ENCODE measurements at regions not wholly inside any gene's neighbourhood (a gene's known extent, or its start where the extent isn't known, plus 50 kb on each side); places are given as distances from the start of the nearest gene placed in this dataset.

DNA sequence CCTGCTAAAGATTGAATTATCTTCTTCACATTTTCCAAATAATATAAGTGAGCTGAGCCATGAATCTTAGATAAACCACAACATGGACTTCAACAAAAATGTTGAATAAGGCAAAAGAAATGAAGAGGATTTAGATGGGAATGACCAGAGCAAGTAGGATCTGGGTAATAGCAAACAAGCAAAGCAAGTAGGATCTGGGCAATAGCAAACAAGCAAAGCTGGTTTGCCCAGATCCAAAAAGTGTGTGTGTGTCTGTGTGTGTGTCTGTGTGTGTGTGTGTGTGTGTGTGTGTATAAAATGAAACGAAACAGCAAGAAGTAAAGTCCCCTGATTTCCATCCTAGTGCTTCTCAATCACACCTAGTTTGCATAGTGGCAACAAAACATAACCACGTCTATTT is 549.1 kb downstream of the RERGL start:
- DNase-seq (ENCODE audit: low read depth), result no peak

DNA sequence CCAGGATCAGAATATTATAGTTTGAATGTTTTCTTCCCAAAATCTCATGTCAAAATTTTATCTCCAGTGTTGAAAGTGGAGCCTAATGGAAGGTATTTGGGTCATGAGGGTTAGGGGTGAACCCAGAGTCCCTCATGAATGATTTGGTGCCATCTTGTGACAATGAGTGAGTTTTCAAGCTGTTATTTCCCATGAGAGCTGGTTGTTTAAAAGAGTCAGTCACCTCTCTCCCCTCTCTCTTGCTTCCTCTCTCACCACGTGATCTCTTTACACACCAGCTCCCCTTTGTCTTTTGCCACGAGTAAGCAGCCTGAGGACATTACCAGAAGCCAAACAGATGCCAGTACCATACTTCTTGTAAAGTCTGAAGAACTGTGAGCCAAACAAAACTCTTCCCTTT is 561.6 kb downstream of the RERGL start:
- DNase-seq (ENCODE audit: low read depth), result no peak

DNA sequence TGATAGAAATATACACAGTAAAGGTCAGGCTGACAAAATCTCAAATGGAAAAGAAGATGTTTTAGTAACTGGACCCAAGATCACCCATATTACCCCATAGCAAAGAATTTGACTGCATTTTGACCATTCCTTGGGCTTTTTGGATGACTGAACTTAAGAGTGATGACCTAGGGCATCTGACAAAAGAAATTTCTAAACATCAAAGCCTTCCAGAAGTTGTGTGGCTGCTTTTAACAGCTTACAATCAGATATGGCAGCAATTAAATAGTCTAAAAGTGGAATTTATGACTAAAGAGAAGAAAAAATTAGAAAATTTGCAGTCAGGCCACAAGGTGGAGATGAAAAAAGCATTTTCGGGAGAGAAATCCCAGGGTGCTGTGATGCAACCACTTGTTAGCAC is 563.0 kb downstream of the RERGL start:
- DNase-seq (ENCODE audit: low read depth), result no peak

DNA sequence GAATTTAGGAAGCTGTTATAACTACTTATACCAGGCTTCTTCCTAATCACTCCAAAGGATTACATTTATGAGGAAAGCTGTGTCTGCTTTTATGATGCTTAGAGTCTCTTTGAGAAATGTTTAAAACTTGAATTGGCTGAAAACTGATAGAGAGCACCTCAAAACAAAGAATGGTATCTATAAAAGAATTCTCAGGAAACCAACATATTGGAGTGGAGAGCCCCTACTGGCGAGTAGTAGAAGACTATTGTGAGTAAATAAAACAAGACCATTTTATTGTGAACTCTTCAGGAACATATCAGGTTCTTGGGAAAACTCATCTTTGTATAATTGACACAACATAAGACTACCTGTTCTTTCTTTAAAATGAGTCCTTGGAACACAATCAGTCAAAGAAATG is 578.6 kb downstream of the RERGL start:
- DNase-seq (ENCODE audit: low read depth), result no peak

DNA sequence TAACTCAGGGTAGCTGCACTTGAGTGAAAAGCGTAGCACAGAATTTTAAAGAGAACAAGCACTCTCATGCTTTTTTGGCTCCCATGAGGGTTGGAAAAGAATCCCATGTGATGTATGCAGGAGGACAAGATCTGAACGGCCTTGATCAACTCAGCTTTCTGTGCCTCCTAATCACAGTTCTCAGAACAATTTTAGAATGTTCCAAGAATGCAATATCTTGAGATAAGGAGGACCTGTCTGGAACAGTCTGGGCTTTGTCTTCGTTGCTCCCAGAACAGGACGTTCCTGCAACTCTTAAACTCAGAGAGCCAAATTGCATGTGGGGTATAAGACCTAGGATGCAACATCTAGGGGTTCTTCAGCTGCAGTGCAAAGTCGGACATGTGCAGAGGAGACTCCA is 582.7 kb downstream of the RERGL start:
- no peak for DNase-seq (ENCODE audit: low read depth)

DNA sequence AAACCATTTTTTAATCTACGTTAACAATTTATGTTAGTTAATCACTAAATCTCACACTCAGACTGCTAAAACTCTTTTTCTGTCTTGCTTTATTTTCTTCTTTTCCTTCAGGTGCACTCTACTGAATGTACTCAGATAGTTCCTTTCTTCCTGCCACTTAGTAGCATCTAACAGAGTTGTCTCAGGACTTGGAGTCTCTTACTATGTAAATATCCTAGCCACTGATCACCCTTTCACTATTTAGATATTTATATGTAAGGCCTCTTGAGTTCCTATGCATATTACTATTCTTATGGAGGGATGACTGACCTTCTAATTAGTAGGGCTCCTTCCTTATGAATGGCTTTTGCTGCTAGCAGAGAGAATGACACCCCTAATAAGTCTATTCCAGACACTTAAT is 586.3 kb downstream of the RERGL start:
- no peak for DNase-seq (ENCODE audit: low read depth)

DNA sequence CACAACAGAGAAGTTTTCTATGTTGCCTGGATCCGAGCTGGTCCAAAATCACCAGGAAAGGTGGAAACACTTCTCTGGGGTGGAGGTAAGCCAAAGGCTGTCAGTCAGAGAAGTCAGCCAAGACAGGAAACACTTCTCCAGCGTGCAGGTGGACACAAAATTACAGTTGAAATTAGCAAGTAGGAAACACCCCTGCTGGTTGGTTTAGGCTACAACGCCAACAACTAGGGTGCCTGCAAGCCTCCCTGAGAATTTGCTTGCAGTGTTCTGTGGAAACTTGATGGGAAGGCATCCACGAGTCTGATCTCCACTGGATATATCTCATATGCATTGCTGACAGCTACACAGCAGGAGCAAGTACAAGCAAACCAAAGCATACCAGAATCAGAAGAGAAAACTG is 600.5 kb downstream of the RERGL start:
- no peak for DNase-seq (ENCODE audit: low read depth)

DNA sequence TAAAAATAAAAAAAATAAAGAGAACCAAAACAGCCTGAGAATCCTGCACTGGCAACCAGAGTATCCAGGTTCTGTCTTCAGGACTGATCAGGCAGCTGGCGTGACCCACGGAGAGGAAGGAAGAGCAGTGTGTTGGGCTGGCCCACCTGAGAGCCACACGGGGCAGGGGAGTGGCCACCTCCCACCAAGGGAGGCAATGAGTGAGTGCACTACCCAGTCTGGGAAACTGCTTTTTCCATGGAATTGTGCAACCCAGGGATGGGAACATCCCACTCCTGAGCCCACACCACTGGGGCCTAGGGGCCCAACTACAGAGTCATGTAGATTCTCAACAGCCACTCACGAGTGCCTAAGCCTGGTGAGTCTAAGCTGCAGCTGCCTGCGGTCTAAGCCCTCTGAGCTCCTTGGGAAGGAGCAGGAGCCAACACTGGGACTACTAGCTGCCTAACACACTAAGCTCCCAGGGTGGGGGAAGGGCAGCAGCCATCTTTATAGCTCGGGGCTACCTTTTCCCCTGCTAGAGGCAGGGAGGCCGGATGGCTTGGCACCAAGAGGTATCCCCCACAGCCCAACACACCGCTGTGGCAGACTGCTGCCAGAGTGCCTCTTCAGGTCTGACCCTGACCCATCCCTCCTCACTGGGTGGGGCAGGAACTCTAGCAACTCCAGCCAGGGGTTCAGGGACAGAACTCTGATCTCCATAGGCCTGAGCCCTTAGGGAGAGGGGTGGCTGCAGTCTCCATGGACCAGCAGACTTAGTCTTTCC is 610.9 kb downstream of the RERGL start:
- no peak for DNase-seq (ENCODE audit: low read depth)

DNA sequence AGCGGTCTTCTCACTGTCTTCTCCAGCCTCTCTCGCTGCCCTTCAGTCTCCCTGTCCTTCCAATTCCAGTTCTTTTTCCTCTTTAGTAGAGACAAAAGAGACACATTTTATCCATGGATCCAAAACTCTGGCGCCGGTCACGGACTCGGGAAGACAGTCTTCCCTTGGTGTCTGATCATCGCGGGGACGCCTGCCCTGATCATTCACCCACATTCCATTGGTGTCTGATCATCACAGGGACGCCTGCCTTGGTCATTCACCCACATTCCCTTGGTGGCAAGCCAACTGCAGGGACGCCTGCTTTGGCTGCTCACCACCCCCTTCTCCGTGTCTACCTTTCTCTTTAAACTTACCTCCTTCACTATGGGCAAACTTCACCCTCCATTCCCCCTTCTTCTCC is 619.5 kb downstream of the RERGL start:
- no peak for DNase-seq (ENCODE audit: low read depth)

DNA sequence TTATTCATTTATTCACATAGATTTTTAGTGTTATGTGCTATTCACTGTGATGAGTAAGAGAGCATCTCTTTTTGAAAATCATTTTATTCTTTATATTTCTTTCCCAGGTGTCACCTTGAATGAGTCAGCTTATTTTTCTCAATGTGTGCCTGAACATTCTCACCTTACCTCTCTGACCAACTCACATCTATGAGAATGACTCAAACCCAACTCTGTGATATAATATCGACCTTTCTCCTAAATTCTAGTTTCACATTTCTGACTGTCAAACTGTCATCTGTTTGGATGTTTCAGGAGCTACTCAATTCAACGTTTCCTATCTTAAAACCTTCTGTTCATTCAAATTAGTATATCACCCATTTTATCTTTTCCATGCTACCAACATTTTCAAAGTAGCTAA is 630.8 kb downstream of the RERGL start:
- DNase-seq (ENCODE audit: low read depth), result no peak

DNA sequence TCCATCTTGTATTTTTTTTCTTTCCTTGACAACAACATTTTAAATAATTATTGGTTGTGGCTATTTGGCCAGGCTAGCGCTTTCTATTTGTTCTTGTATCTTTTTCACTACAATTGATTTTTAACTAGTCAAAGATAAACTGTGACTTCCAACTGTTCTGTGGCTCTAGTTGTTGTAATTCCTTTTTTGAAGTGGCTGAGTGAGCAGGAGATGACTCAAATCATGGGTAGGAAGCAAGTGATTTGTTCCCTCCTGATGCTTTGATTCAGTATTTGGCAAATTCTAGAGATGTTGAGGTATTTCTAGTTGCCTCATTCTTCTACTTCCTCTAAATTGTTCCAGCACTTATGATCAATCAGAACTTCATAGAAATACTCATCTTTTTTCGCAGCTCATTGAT is 633.5 kb downstream of the RERGL start:
- no peak for DNase-seq (ENCODE audit: low read depth)

DNA sequence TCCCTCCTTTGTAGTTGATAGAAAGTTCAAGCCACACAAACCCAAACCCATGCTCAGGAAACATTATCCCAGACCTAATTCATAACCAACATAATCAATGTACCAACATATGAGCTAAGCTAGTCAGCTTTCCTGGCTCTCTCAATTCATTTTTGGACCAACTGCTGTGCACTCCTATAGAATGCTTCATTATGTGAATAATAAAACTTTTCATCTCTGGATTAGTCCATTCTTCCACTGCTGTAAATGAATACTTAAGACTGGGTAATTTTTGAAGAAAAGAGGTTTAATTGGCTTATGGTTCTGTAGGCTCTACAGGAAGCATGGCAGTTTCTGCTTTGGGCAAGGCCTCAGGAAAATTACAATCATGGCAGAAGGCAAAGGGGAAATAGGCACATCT is 651.9 kb downstream of the RERGL start:
- no peak for DNase-seq (ENCODE audit: low read depth)

DNA sequence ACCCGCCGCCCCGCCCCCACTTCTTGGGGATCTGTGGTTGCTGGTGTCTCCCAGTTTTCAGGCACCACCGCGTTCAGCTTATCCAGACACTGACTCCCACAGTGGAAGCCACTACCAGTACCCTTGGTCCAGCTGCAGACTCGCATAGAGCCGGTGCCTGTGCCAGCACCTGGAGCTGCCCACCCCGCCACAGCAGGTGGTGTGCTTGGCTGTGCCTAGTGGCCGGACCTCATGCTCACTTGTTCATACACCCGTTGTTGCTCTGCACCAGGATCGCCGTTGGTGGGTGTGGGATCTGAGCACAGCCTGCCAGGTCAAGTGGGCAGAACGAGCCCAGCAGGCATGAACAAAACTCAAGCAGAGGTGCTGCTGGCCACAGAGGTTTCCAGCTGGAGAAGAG is 673.2 kb downstream of the RERGL start:
- DNase-seq (ENCODE audit: low read depth), result no peak

DNA sequence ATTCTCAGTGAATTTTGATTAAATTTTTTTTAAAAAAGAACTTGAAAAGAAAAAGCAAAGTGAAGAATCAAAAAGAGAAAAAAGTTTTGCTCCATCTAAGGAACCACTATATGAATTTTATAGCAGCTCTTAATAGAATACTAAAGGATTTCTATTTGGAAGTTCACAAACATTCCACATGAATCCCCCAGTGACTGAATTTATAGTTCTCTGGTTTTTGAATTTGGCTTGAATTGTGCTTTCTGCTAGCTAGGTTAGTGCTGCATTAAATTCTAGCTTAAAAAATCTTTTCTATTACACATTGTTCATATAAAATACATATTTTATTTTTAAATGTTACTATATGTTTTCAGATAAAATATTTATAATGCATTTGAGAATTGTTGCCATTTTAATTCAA is 675.4 kb downstream of the RERGL start:
- DNase-seq (ENCODE audit: low read depth), result no peak

DNA sequence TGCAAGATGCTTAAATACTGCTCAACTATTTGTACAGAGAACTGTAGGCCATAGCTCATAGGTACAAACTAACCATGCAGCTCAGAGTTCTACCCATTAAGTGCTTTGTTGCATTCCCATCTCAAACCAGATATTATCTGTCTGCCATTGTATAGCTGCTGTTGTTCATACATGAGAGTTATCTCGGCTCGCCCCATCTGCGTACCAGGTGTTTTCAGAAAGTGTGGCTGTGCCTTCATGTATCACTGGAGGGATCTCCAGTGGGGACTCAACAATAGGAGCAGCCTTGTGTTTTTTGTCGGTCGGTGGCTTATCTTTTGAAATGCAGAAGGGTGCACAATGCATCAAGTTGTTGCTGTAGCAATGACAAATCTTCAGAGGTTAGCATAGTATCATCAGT is 678.3 kb downstream of the RERGL start:
- DNase-seq (ENCODE audit: low read depth), result no peak

DNA sequence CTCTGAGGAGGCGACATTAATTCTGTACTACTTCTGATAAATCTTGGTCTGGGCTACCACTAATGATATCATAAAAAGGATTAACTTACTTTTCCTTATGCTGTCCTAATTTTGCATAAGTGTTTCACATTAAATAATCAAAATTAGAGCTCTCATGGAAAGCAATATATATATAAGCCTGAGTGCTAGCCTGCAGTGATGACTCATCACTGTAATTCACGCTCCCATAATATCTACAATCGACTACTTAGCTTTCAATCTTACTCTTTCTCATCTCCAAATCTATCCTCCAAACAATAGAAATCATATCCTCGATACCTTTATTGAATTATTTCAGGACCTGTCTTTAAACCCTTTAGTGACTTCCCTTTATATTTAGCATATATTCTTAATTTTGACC is 701.3 kb downstream of the RERGL start:
- DNase-seq (ENCODE audit: low read depth), result no peak

DNA sequence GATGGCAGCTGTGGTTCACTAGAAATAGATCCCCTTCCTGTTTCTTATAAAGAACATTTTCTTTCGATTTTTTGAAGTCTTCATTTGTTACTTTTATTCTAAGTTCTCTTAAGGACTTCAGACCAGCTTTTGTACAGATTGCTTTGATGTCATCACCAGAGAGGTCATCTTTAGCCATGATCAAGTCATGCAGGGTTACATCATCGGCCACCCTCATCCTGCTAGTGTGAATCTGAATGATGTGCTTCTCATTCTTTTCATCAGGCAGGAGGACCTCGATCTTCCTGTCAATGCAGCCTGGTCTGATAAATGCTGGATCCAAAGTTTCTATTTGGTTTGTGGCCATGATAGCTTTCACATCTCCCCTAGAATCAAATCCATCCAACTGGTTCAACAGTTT is 706.7 kb downstream of the RERGL start:
- DNase-seq (ENCODE audit: low read depth), result no peak

DNA sequence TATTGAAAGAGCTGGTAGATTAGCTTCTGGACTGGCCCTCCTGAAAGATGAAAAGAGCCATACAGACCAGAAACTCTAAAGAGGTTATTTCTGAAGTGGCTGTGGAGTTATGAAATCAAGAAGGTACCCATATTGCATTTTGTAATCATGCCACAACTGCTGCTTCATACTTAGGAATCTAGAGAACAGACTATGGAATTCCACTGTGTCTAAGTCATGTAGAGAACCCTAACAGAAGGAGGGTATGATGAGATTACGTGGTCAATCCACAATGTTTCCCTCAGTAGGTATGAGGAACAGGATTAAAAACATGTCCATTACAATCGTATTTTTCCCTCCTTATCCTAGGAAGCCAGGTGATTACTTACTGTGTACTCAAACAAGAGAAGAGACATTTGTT is 708.8 kb downstream of the RERGL start:
- DNase-seq (ENCODE audit: low read depth), result no peak

DNA sequence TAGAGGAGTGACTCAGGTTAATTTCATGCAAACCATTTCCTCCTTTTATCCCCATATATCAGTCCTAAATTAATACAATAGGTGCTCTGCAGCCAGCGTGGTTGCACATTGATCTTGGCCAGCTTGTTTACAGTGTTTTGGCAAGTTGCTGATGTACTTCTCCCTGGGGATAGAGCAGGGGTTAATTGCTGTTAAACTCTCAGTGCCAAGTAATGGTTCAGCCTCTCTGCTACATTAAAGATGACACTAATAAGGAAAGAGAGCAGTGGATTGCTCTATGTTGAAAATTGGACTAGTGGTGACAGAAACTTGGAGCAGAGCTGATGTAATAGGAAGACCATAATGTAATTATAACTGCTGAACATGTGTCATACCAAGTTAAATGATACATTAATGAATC is 717.5 kb downstream of the RERGL start:
- no peak for DNase-seq (ENCODE audit: low read depth)

DNA sequence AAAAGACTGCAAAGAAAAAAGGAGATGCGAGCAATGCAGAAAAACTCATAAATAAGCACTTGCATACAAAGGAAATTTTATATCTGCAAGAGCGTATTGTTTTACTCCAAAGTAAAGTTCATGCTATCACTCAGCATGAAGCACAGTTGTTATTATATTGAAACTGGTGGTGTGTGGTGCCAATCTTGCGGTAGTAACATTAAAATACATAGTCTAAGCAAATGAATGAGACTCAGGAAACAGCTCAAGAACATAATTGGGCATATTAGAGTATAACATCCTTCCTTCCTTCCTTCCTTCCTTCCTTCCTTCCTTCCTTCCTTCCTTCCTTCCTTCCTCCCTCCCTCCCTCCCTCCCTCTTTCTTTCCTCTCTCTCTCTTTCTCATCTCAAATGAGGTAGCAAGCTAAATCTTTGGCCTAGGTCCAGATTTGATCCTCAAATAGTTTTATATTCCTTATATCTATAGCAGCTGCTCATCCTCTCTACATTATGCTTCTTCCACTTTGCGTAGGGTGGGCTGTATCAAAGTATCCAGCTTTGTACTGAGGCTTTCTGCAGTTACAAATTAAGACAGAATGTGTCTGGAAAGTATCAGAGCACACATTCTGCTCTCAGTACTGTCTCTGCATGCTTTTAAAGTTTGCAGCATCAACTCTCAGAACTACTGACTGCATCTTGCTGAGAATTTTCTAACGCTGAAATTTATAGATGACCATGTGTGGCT is 718.3 kb downstream of the RERGL start:
- no peak for DNase-seq (ENCODE audit: low read depth)

DNA sequence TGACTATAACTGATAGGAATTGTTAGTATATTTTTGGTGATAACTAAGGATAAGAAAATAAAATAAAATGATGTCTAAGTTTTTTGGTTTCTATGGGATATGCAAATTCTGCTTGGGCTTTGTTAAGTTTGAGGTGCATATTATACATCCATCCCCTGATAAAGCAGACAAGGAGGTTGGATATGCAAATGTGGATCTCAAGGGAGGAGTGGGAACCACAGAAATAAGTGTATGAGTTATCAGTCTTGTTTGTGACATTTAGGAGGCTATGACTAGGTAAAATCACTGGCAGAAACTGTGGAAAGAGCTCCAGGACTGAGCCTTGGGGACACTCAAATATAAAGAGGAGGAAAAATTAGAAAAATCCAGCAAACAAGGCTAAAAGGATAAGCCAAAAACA is 719.4 kb downstream of the RERGL start:
- DNase-seq (ENCODE audit: low read depth), result no peak

DNA sequence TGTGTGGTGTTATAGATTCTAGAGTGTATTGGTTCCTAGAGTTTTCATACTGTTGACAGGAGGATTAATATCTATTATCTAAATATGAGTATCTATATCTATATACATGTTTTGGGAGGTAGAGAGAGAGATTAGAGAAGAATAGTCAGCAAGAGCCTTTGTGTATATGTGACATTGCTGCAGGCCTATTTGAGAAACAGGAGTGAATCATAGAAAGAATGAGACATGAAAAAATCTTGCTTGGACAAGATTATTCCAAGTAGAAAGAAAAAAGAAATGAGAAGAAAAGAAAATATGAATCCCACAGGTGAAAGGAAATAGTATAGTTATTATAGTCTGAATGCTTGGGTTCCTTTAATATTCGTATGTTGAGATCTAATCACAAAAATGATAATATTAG is 720.4 kb downstream of the RERGL start:
- no peak for DNase-seq (ENCODE audit: low read depth)

DNA sequence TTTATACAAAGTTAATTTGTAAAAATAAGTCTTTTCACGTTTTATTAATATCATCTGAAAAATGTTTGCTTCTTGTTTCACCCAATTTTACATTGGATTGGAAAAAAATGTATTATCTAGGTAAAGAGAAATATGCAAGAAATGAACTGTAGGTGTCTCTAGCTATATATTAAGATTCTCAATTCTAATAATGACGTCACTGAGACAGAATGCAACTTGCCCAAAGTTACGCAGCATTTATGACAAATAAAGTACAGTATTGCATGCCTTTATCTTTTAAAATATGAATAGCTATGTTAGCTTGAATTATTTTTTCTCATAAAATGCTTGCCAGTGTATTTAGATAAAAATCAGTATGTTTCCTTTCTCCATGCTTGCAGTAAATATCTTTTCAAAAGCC is 728.8 kb downstream of the RERGL start:
- no peak for DNase-seq (ENCODE audit: low read depth)

DNA sequence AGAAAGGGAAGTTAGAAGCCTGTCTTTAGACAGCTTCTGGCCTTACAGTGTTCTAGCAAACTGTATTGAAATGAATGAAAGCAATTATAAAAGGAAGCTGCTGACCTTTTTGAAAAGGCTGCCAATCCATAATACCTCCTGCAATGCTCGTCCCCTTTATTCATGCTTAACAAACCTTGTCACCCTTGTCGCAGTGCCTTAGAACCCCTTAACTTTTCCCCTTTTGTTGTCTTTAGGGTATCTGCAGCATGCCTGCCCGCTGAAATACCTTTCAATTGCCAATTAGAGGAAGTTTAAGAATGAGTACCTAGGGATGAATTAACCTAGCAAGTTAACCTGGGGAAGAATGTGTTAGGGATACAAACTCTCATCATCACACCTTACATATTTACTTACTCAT is 731.2 kb downstream of the RERGL start:
- DNase-seq (ENCODE audit: low read depth), result no peak

Measured in stromal cell of bone marrow (primary cell).